ENCODE measurements at regions not wholly inside any gene's neighbourhood (a gene's known extent, or its start where the extent isn't known, plus 50 kb on each side); places are given as distances from the start of the nearest gene placed in this dataset.

- H3K4me3 ChIP-seq (ENCODE audit: low read depth in 1 of 2, low read length in 2 of 2), result no peak overlapping the region
- no peaks in the 10 kb centered on the region for H3K9me3 ChIP-seq (ENCODE audit: low read length)
Observed at GRCh38 chr10:107422681-107423080, 258.2 kb upstream of the SORCS1 start.

GRCh38 chr10:107420196-107420595, 255.7 kb upstream of the SORCS1 start:
- peaks cover 8% of the 10 kb centered on the region for H3K4me1 ChIP-seq (ENCODE audit: insufficient read depth, low read length)
- H3K36me3 ChIP-seq (ENCODE audit: insufficient read depth, low read length), result no peaks in the 10 kb centered on the region
- no peaks in the 10 kb centered on the region for H3K27me3 ChIP-seq (ENCODE audit: control insufficient read depth in 1 of 2, insufficient read depth in 2 of 2, low read length in 2 of 2)
- no peak overlapping the region for H3K4me3 ChIP-seq (ENCODE audit: low read depth in 1 of 2, low read length in 2 of 2)
- H3K27ac ChIP-seq (ENCODE audit: low read depth, low read length), result no peak overlapping the region
- H3K9ac ChIP-seq (ENCODE audit: low read length), result no peak overlapping the region
- no peaks in the 10 kb centered on the region for H3K9me3 ChIP-seq (ENCODE audit: low read length)

More at GRCh38 chr10:107422681-107423080, 258.2 kb upstream of the SORCS1 start:
- H3K9ac ChIP-seq (ENCODE audit: low read length), result no peak overlapping the region
- peaks cover 8% of the 10 kb centered on the region for H3K4me1 ChIP-seq (ENCODE audit: insufficient read depth, low read length)
- no peaks in the 10 kb centered on the region for H3K27me3 ChIP-seq (ENCODE audit: control insufficient read depth in 1 of 2, insufficient read depth in 2 of 2, low read length in 2 of 2)
- H3K36me3 ChIP-seq (ENCODE audit: insufficient read depth, low read length), result no peaks in the 10 kb centered on the region
- H3K27ac ChIP-seq (ENCODE audit: low read depth, low read length), result no peak overlapping the region

GRCh38 chr10:107418085-107418806, 253.7 kb upstream of the SORCS1 start:
- no peaks in the 10 kb centered on the region for H3K9me3 ChIP-seq (ENCODE audit: low read length)

GRCh38 chr10:107417446-107417845, 252.9 kb upstream of the SORCS1 start:
- Histone ChIP-seq H3K9ac (ENCODE audit: low read length) (no peak overlapping the region), H3K27ac (ENCODE audit: low read depth, low read length) (no peak overlapping the region), H3K9me3 (ENCODE audit: low read length) (no peaks in the 10 kb centered on the region), H3K4me1 (ENCODE audit: insufficient read depth, low read length) (peaks cover 8% of the 10 kb centered on the region), H3K4me3 (ENCODE audit: low read depth in 1 of 2, low read length in 2 of 2) (no peak overlapping the region), H3K36me3 (ENCODE audit: insufficient read depth, low read length) (no peaks in the 10 kb centered on the region), H3K27me3 (ENCODE audit: control insufficient read depth in 1 of 2, insufficient read depth in 2 of 2, low read length in 2 of 2) (no peaks in the 10 kb centered on the region)

More at GRCh38 chr10:107418085-107418806, 253.7 kb upstream of the SORCS1 start:
- Histone ChIP-seq H3K27me3 (ENCODE audit: control insufficient read depth in 1 of 2, insufficient read depth in 2 of 2, low read length in 2 of 2) (no peaks in the 10 kb centered on the region), H3K9ac (ENCODE audit: low read length) (no peak overlapping the region), H3K27ac (ENCODE audit: low read depth, low read length) (no peak overlapping the region), H3K4me1 (ENCODE audit: insufficient read depth, low read length) (peaks cover 8% of the 10 kb centered on the region), H3K36me3 (ENCODE audit: insufficient read depth, low read length) (no peaks in the 10 kb centered on the region), H3K4me3 (ENCODE audit: low read depth in 1 of 2, low read length in 2 of 2) (no peak overlapping the region)

- no peaks in the 10 kb centered on the region for H3K27me3 ChIP-seq (ENCODE audit: control insufficient read depth in 1 of 2, insufficient read depth in 2 of 2, low read length in 2 of 2)
- H3K9ac ChIP-seq (ENCODE audit: low read length), result no peak overlapping the region
- H3K27ac ChIP-seq (ENCODE audit: low read depth, low read length), result no peak overlapping the region
- peaks cover 8% of the 10 kb centered on the region for H3K4me1 ChIP-seq (ENCODE audit: insufficient read depth, low read length)
- no peak overlapping the region for H3K4me3 ChIP-seq (ENCODE audit: low read depth in 1 of 2, low read length in 2 of 2)
- no peaks in the 10 kb centered on the region for H3K36me3 ChIP-seq (ENCODE audit: insufficient read depth, low read length)
- H3K9me3 ChIP-seq (ENCODE audit: low read length), result no peaks in the 10 kb centered on the region
Observed at GRCh38 chr10:107415446-107415845, 250.9 kb upstream of the SORCS1 start.

- Histone ChIP-seq H3K27me3 (ENCODE audit: control insufficient read depth in 1 of 2, insufficient read depth in 2 of 2, low read length in 2 of 2) (no peaks in the 10 kb centered on the region), H3K27ac (ENCODE audit: low read depth, low read length) (no peak overlapping the region), H3K9me3 (ENCODE audit: low read length) (no peaks in the 10 kb centered on the region), H3K4me3 (ENCODE audit: low read depth in 1 of 2, low read length in 2 of 2) (no peak overlapping the region), H3K36me3 (ENCODE audit: insufficient read depth, low read length) (no peaks in the 10 kb centered on the region), H3K9ac (ENCODE audit: low read length) (no peak overlapping the region), H3K4me1 (ENCODE audit: insufficient read depth, low read length) (peaks cover 3% of the 10 kb centered on the region)
Observed at GRCh38 chr10:107413971-107414370, 249.5 kb upstream of the SORCS1 start.

- Histone ChIP-seq H3K4me1 (ENCODE audit: insufficient read depth, low read length) (no peaks in the 10 kb centered on the region), H3K9ac (ENCODE audit: low read length) (no peak overlapping the region), H3K9me3 (ENCODE audit: low read length) (no peaks in the 10 kb centered on the region), H3K27me3 (ENCODE audit: control insufficient read depth in 1 of 2, insufficient read depth in 2 of 2, low read length in 2 of 2) (no peaks in the 10 kb centered on the region), H3K27ac (ENCODE audit: low read depth, low read length) (no peak overlapping the region), H3K4me3 (ENCODE audit: low read depth in 1 of 2, low read length in 2 of 2) (no peak overlapping the region), H3K36me3 (ENCODE audit: insufficient read depth, low read length) (no peaks in the 10 kb centered on the region)
Observed at GRCh38 chr10:107409522-107409921, 245.0 kb upstream of the SORCS1 start.

- Histone ChIP-seq H3K27ac (ENCODE audit: low read depth, low read length) (no peak overlapping the region), H3K9ac (ENCODE audit: low read length) (no peak overlapping the region), H3K27me3 (ENCODE audit: control insufficient read depth in 1 of 2, insufficient read depth in 2 of 2, low read length in 2 of 2) (no peaks in the 10 kb centered on the region), H3K4me3 (ENCODE audit: low read depth in 1 of 2, low read length in 2 of 2) (no peak overlapping the region), H3K4me1 (ENCODE audit: insufficient read depth, low read length) (no peaks in the 10 kb centered on the region), H3K9me3 (ENCODE audit: low read length) (no peaks in the 10 kb centered on the region), H3K36me3 (ENCODE audit: insufficient read depth, low read length) (no peaks in the 10 kb centered on the region)
Observed at GRCh38 chr10:107398115-107398514, 233.6 kb upstream of the SORCS1 start.

- Histone ChIP-seq H3K27ac (ENCODE audit: low read depth, low read length) (no peak overlapping the region), H3K36me3 (ENCODE audit: insufficient read depth, low read length) (no peaks in the 10 kb centered on the region), H3K9me3 (ENCODE audit: low read length) (no peaks in the 10 kb centered on the region), H3K27me3 (ENCODE audit: control insufficient read depth in 1 of 2, insufficient read depth in 2 of 2, low read length in 2 of 2) (no peaks in the 10 kb centered on the region), H3K9ac (ENCODE audit: low read length) (no peak overlapping the region), H3K4me1 (ENCODE audit: insufficient read depth, low read length) (no peaks in the 10 kb centered on the region), H3K4me3 (ENCODE audit: low read depth in 1 of 2, low read length in 2 of 2) (no peak overlapping the region)
Observed at GRCh38 chr10:107391901-107392300, 227.4 kb upstream of the SORCS1 start.

GRCh38 chr10:107390563-107390962, 226.1 kb upstream of the SORCS1 start:
- Histone ChIP-seq H3K36me3 (ENCODE audit: insufficient read depth, low read length) (no peaks in the 10 kb centered on the region), H3K27me3 (ENCODE audit: control insufficient read depth in 1 of 2, insufficient read depth in 2 of 2, low read length in 2 of 2) (no peaks in the 10 kb centered on the region), H3K4me1 (ENCODE audit: insufficient read depth, low read length) (no peaks in the 10 kb centered on the region), H3K27ac (ENCODE audit: low read depth, low read length) (no peak overlapping the region), H3K4me3 (ENCODE audit: low read depth in 1 of 2, low read length in 2 of 2) (no peak overlapping the region), H3K9ac (ENCODE audit: low read length) (no peak overlapping the region), H3K9me3 (ENCODE audit: low read length) (no peaks in the 10 kb centered on the region)

- H3K4me1 ChIP-seq (ENCODE audit: insufficient read depth, low read length), result no peaks in the 10 kb centered on the region
- H3K27me3 ChIP-seq (ENCODE audit: control insufficient read depth in 1 of 2, insufficient read depth in 2 of 2, low read length in 2 of 2), result no peaks in the 10 kb centered on the region
- H3K9me3 ChIP-seq (ENCODE audit: low read length), result no peaks in the 10 kb centered on the region
- H3K27ac ChIP-seq (ENCODE audit: low read depth, low read length), result no peak overlapping the region
- H3K36me3 ChIP-seq (ENCODE audit: insufficient read depth, low read length), result no peaks in the 10 kb centered on the region
- no peak overlapping the region for H3K4me3 ChIP-seq (ENCODE audit: low read depth in 1 of 2, low read length in 2 of 2)
- no peak overlapping the region for H3K9ac ChIP-seq (ENCODE audit: low read length)
Observed at GRCh38 chr10:107383357-107383756, 218.9 kb upstream of the SORCS1 start.

- no peaks in the 10 kb centered on the region for H3K27me3 ChIP-seq (ENCODE audit: control insufficient read depth in 1 of 2, insufficient read depth in 2 of 2, low read length in 2 of 2)
- no peaks in the 10 kb centered on the region for H3K36me3 ChIP-seq (ENCODE audit: insufficient read depth, low read length)
- no peaks in the 10 kb centered on the region for H3K4me1 ChIP-seq (ENCODE audit: insufficient read depth, low read length)
- no peak overlapping the region for H3K27ac ChIP-seq (ENCODE audit: low read depth, low read length)
- H3K9ac ChIP-seq (ENCODE audit: low read length), result no peak overlapping the region
- no peak overlapping the region for H3K4me3 ChIP-seq (ENCODE audit: low read depth in 1 of 2, low read length in 2 of 2)
- H3K9me3 ChIP-seq (ENCODE audit: low read length), result no peaks in the 10 kb centered on the region
Observed at GRCh38 chr10:107379601-107380000, 215.1 kb upstream of the SORCS1 start.

Measured in muscle layer of colon (tissue), 2 donors.